ENCODE measurements at regions not wholly inside any gene's neighbourhood (a gene's known extent, or its start where the extent isn't known, plus 50 kb on each side); places are given as distances from the start of the nearest gene placed in this dataset.
"Not testable (repeated sequence)": the region's sequence is repeated elsewhere in the genome, so short reads cannot be mapped to it uniquely, and the experiment has no call there.

- no peak for DNase-seq (ENCODE audit: low spot score)
Measured at GRCh38 chr1:73770109-73770905, 427.7 kb downstream of the LRRIQ3 start.

GRCh38 chr1:73766786-73767348 is 431.1 kb downstream of the LRRIQ3 start:
- no peak for DNase-seq (ENCODE audit: low spot score)

GRCh38 chr1:73765551-73766233 is 432.3 kb downstream of the LRRIQ3 start:
- no peak for DNase-seq (ENCODE audit: low spot score)

GRCh38 chr1:73761559-73761958 is 436.4 kb downstream of the LRRIQ3 start:
- DNase-seq (ENCODE audit: low spot score), result no peak

- no peak for DNase-seq (ENCODE audit: low spot score)
Measured at GRCh38 chr1:73759011-73759410, 439.0 kb downstream of the LRRIQ3 start.

- no peak for DNase-seq (ENCODE audit: low spot score)
Measured at GRCh38 chr1:73756817-73757216, 441.2 kb downstream of the LRRIQ3 start.

- no peak for DNase-seq (ENCODE audit: low spot score)
Measured at GRCh38 chr1:73755649-73756048, 442.3 kb downstream of the LRRIQ3 start.

GRCh38 chr1:73749996-73750395 is 448.0 kb downstream of the LRRIQ3 start:
- DNase-seq (ENCODE audit: low spot score), result no peak

GRCh38 chr1:73744985-73745384 is 453.0 kb downstream of the LRRIQ3 start:
- no peak for DNase-seq (ENCODE audit: low spot score)

GRCh38 chr1:73736125-73736524 is 461.9 kb downstream of the LRRIQ3 start:
- no peak for DNase-seq (ENCODE audit: low spot score)

GRCh38 chr1:73727036-73727435 is 470.9 kb downstream of the LRRIQ3 start:
- no peak for DNase-seq (ENCODE audit: low spot score)

- DNase-seq (ENCODE audit: low spot score), result no peak
Measured at GRCh38 chr1:73722055-73722454, 475.9 kb downstream of the LRRIQ3 start.

GRCh38 chr1:73717976-73718375 is 480.0 kb downstream of the LRRIQ3 start:
- no peak for DNase-seq (ENCODE audit: low spot score)

- no peak for DNase-seq (ENCODE audit: low spot score)
Measured at GRCh38 chr1:73711089-73711488, 486.9 kb downstream of the LRRIQ3 start.

- no peak for DNase-seq (ENCODE audit: low spot score)
Measured at GRCh38 chr1:73701826-73702225, 496.1 kb downstream of the LRRIQ3 start.

GRCh38 chr1:73676186-73676585 is 521.8 kb downstream of the LRRIQ3 start:
- no peak for DNase-seq (ENCODE audit: low spot score)

GRCh38 chr1:73674945-73675561 is 522.9 kb downstream of the LRRIQ3 start:
- DNase-seq (ENCODE audit: low spot score), result no peak

GRCh38 chr1:73673971-73674370 is 524.0 kb downstream of the LRRIQ3 start:
- no peak for DNase-seq (ENCODE audit: low spot score)

- DNase-seq (ENCODE audit: low spot score), result no peak
Measured at GRCh38 chr1:73671530-73671929, 526.4 kb downstream of the LRRIQ3 start.

GRCh38 chr1:73667959-73668358 is 530.0 kb downstream of the LRRIQ3 start:
- not testable (repeated sequence) for DNase-seq (ENCODE audit: low spot score)

GRCh38 chr1:73662526-73662925 is 535.5 kb downstream of the LRRIQ3 start:
- DNase-seq (ENCODE audit: low spot score), result no peak

GRCh38 chr1:73659136-73659535 is 538.8 kb downstream of the LRRIQ3 start:
- no peak for DNase-seq (ENCODE audit: low spot score)

GRCh38 chr1:73654714-73655113 is 543.3 kb downstream of the LRRIQ3 start:
- DNase-seq (ENCODE audit: low spot score), result no peak
